ENCODE measurements at regions not wholly inside any gene's neighbourhood (a gene's known extent, or its start where the extent isn't known, plus 50 kb on each side); places are given as distances from the start of the nearest gene placed in this dataset.

- DNase-seq = no peak
- H3K4me1 ChIP-seq (ENCODE audit: insufficient read depth, low read length) = no peaks in the 10 kb centered on the region
- no peak overlapping the region for H3K4me3 ChIP-seq (ENCODE audit: low read length)
- no peaks in the 10 kb centered on the region for H3K9me2 ChIP-seq (replicated peaks; ENCODE audit: low read length)
- BruUV-seq (replicated peaks) = no TSS peak
- no peak for ATAC-seq
- CTCF ChIA-PET = no interaction called here
- POLR2A ChIA-PET (ENCODE audit: unreplicated experiment) = no interaction called here
- no peak overlapping the region for H2AFZ ChIP-seq (ENCODE audit: low read length)
- peaks cover 63% of the 10 kb centered on the region for H3K27me3 ChIP-seq (ENCODE audit: low read length)
- no peak overlapping the region for H3K27ac ChIP-seq (ENCODE audit: low read length)
- intact Hi-C loops (cut with micrococcal nuclease) = no loop called here
- no peaks in the 10 kb centered on the region for H3K9me3 ChIP-seq (ENCODE audit: low read length)
- no peak for TF ChIP-seq EZH2phosphoT487 (IDR thresholded peaks at IDR 0.05; ENCODE audit: borderline replicate concordance, low read length)
- TF ChIP-seq EZH2 (IDR thresholded peaks at IDR 0.05; ENCODE audit: low read length, unreplicated experiment) = no peak
- TF ChIP-seq, protein P1, sequence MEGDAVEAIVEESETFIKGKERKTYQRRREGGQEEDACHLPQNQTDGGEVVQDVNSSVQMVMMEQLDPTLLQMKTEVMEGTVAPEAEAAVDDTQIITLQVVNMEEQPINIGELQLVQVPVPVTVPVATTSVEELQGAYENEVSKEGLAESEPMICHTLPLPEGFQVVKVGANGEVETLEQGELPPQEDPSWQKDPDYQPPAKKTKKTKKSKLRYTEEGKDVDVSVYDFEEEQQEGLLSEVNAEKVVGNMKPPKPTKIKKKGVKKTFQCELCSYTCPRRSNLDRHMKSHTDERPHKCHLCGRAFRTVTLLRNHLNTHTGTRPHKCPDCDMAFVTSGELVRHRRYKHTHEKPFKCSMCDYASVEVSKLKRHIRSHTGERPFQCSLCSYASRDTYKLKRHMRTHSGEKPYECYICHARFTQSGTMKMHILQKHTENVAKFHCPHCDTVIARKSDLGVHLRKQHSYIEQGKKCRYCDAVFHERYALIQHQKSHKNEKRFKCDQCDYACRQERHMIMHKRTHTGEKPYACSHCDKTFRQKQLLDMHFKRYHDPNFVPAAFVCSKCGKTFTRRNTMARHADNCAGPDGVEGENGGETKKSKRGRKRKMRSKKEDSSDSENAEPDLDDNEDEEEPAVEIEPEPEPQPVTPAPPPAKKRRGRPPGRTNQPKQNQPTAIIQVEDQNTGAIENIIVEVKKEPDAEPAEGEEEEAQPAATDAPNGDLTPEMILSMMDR (conservative IDR thresholded peaks at IDR 0.05; ENCODE audit: low read depth, low read length) = no peak
- no peak overlapping the region for H3K4me2 ChIP-seq (ENCODE audit: low read length)
- H3K79me2 ChIP-seq (ENCODE audit: low read length) = no peaks in the 10 kb centered on the region
- no peak overlapping the region for H3K9ac ChIP-seq (ENCODE audit: low read length)
- H4K20me1 ChIP-seq (ENCODE audit: low read length) = no peaks in the 10 kb centered on the region
- H3K36me3 ChIP-seq (ENCODE audit: low read depth, low read length) = no peaks in the 10 kb centered on the region
- H3F3A ChIP-seq (ENCODE audit: low read length, unreplicated experiment) = no peaks in the 10 kb centered on the region
Observed at GRCh38 chr16:86240716-86241363, 269.5 kb upstream of the FOXF1 start.

DNA sequence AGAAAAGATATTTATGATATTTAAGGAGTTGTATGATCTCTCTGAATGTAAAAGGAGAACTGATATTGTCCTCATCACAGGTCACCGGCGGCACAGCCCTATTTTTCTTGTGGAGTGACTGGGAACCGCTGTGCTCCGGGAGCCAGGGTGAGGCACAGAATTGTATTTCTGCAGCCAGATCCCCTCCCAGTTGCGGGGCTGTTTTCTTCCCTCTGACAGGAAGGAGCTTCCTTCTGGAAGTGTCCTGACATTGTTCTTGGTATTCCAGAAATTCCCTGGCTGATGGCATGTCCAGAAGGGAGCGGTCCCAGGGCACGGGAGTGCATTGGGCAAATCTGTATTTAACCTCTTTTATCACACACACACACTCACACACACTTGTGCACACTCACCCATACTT lies 268.6 kb upstream of the FOXF1 start:
- H2AFZ ChIP-seq (ENCODE audit: low read length) = no peak overlapping the region
- H3K9me3 ChIP-seq (ENCODE audit: low read length) = no peaks in the 10 kb centered on the region
- no peak for DNase-seq
- H4K20me1 ChIP-seq (ENCODE audit: low read length) = no peaks in the 10 kb centered on the region
- no peak overlapping the region for H3K9ac ChIP-seq (ENCODE audit: low read length)
- no peak overlapping the region for H3K4me3 ChIP-seq (ENCODE audit: low read length)
- H3K79me2 ChIP-seq (ENCODE audit: low read length) = no peaks in the 10 kb centered on the region
- intact Hi-C loops (cut with micrococcal nuclease) = no loop called here
- no TSS peak for BruUV-seq (replicated peaks)
- H3K4me2 ChIP-seq (ENCODE audit: low read length) = no peak overlapping the region
- TF ChIP-seq, protein P1 (conservative IDR thresholded peaks at IDR 0.05; ENCODE audit: low read depth, low read length) = no peak
- CTCF ChIA-PET = no interaction called here
- H3K4me1 ChIP-seq (ENCODE audit: insufficient read depth, low read length) = no peaks in the 10 kb centered on the region
- H3K9me2 ChIP-seq (replicated peaks; ENCODE audit: low read length) = no peaks in the 10 kb centered on the region
- POLR2A ChIA-PET (ENCODE audit: unreplicated experiment) = no interaction called here
- no peak for ATAC-seq
- no peaks in the 10 kb centered on the region for H3K36me3 ChIP-seq (ENCODE audit: low read depth, low read length)
- H3K27me3 ChIP-seq (ENCODE audit: low read length) = peaks cover 71% of the 10 kb centered on the region
- H3F3A ChIP-seq (ENCODE audit: low read length, unreplicated experiment) = no peaks in the 10 kb centered on the region
- H3K27ac ChIP-seq (ENCODE audit: low read length) = no peak overlapping the region

GRCh38 chr16:86242244-86243122 lies 267.8 kb upstream of the FOXF1 start:
- CTCF ChIA-PET = no interaction called here
- ATAC-seq = no peak
- Histone ChIP-seq H4K20me1 (ENCODE audit: low read length) (no peaks in the 10 kb centered on the region), H2AFZ (ENCODE audit: low read length) (no peak overlapping the region), H3K79me2 (ENCODE audit: low read length) (no peaks in the 10 kb centered on the region), H3K4me2 (ENCODE audit: low read length) (no peak overlapping the region), H3K36me3 (ENCODE audit: low read depth, low read length) (no peaks in the 10 kb centered on the region), H3K9me2 (replicated peaks; ENCODE audit: low read length) (no peaks in the 10 kb centered on the region), H3K4me3 (ENCODE audit: low read length) (no peak overlapping the region), H3K9me3 (ENCODE audit: low read length) (no peaks in the 10 kb centered on the region), H3K9ac (ENCODE audit: low read length) (no peak overlapping the region), H3F3A (ENCODE audit: low read length, unreplicated experiment) (no peaks in the 10 kb centered on the region), H3K4me1 (ENCODE audit: insufficient read depth, low read length) (no peaks in the 10 kb centered on the region), H3K27me3 (ENCODE audit: low read length) (peaks cover 79% of the 10 kb centered on the region), H3K27ac (ENCODE audit: low read length) (no peak overlapping the region)
- TF ChIP-seq EZH2 (IDR thresholded peaks at IDR 0.05; ENCODE audit: low read length, unreplicated experiment) = no peak
- TF ChIP-seq, protein P1 (conservative IDR thresholded peaks at IDR 0.05; ENCODE audit: low read depth, low read length) = no peak
- no peak for TF ChIP-seq EZH2phosphoT487 (IDR thresholded peaks at IDR 0.05; ENCODE audit: borderline replicate concordance, low read length)
- no TSS peak for BruUV-seq (replicated peaks)
- POLR2A ChIA-PET (ENCODE audit: unreplicated experiment) = no interaction called here
- DNase-seq = no peak
- intact Hi-C loops (cut with micrococcal nuclease) = no loop called here

All from PC-3 (cell line).